Kidney epithelial cell (primary cell): ENCODE measurements at regions not wholly inside any gene's neighbourhood (a gene's known extent, or its start where the extent isn't known, plus 50 kb on each side); places are given as distances from the start of the nearest gene placed in this dataset.
A peak's percentile ranks its signal among the peaks of the same experiment; 100 is the strongest.

ENCODE experiments used
- DNase-seq: peaks from one replicate; pipeline ENCODE4 v3.0.0-alpha.2; 2010; ENCODE audit warnings: low read depth
- H3K27me3 ChIP-seq: 2 replicates; pipeline ENCODE4 v1.6.0; 2011; ENCODE audit warnings: low read length; ENCODE audit not compliant: control insufficient read depth, insufficient read depth
- H3K36me3 ChIP-seq: 2 replicates; pipeline ENCODE4 v1.5.1; 2011; ENCODE audit warnings: low read length; ENCODE audit not compliant: control insufficient read depth, insufficient read depth
- H3K4me3 ChIP-seq: 2 replicates; pipeline ENCODE4 v1.5.1; 2011; ENCODE audit warnings: low read depth, mild to moderate bottlenecking, control low read depth, low read length
- CTCF ChIP-seq: IDR thresholded peaks from 2 replicates; pipeline ENCODE4 v1.5.1; 2011; ENCODE audit warnings: mild to moderate bottlenecking, moderate library complexity, low read length, control low read depth, inconsistent platforms; ENCODE audit not compliant: insufficient read depth, poor library complexity, severe bottlenecking

GRCh38 chr2:107337209-107337898 lies 451.4 kb upstream of the ST6GAL2 start:
- peak; percentile 64 for DNase-seq
- no peaks in the 10 kb centered on the region for H3K27me3 ChIP-seq
- no peak for TF ChIP-seq CTCF
- H3K36me3 ChIP-seq = no peaks in the 10 kb centered on the region
- no peak overlapping the region for H3K4me3 ChIP-seq

- no peak overlapping the region for H3K4me3 ChIP-seq
- no peak for DNase-seq
- no peak for TF ChIP-seq CTCF
- no peaks in the 10 kb centered on the region for H3K36me3 ChIP-seq
- no peaks in the 10 kb centered on the region for H3K27me3 ChIP-seq
Measured at GRCh38 chr2:107338059-107338458, 452.1 kb upstream of the ST6GAL2 start.

GRCh38 chr2:107338571-107338970 lies 452.6 kb upstream of the ST6GAL2 start:
- no peak for TF ChIP-seq CTCF
- no peak for DNase-seq
- Histone ChIP-seq H3K36me3 (no peaks in the 10 kb centered on the region), H3K4me3 (no peak overlapping the region), H3K27me3 (no peaks in the 10 kb centered on the region)

- no peak overlapping the region for H3K4me3 ChIP-seq
- DNase-seq = no peak
- no peaks in the 10 kb centered on the region for H3K27me3 ChIP-seq
- TF ChIP-seq CTCF = no peak
- H3K36me3 ChIP-seq = no peaks in the 10 kb centered on the region
Measured at GRCh38 chr2:107340955-107341354, 455.0 kb upstream of the ST6GAL2 start.

GRCh38 chr2:107349329-107349728 lies 463.4 kb upstream of the ST6GAL2 start:
- Histone ChIP-seq H3K4me3 (no peak overlapping the region), H3K36me3 (no peaks in the 10 kb centered on the region), H3K27me3 (no peaks in the 10 kb centered on the region)
- no peak for TF ChIP-seq CTCF
- DNase-seq = no peak

- Histone ChIP-seq H3K36me3 (no peaks in the 10 kb centered on the region), H3K27me3 (no peaks in the 10 kb centered on the region), H3K4me3 (no peak overlapping the region)
- no peak for TF ChIP-seq CTCF
- no peak for DNase-seq
Measured at GRCh38 chr2:107354175-107354574, 468.2 kb upstream of the ST6GAL2 start.
